Uterus (tissue), 2 donors: ENCODE measurements at regions not wholly inside any gene's neighbourhood (a gene's known extent, or its start where the extent isn't known, plus 50 kb on each side); places are given as distances from the start of the nearest gene placed in this dataset.

ENCODE experiments used
- POLR2A ChIP-seq, 2 donors: fragments of 450-650 bp; IDR thresholded peaks; one replicate each; pipeline ENCODE4 v1.6.1; 2016; ENCODE audit warnings: antibody characterized with exemption in 2 of 2, mild to moderate bottlenecking in 1 of 2, moderate library complexity in 1 of 2
- TF ChIP-seq, protein P1 (sequence below), 4 experiments: fragments of 200-600 bp in 2 of 4; fragments of 450-650 bp in 2 of 4; sonication (generic) in 2 of 4; IDR thresholded peaks; one replicate each; pipeline ENCODE4 v1.5.1; 2016 to 2019; ENCODE audit warnings: antibody characterized with exemption in 4 of 4, mild to moderate bottlenecking in 2 of 4, moderate library complexity in 1 of 4

DNA sequence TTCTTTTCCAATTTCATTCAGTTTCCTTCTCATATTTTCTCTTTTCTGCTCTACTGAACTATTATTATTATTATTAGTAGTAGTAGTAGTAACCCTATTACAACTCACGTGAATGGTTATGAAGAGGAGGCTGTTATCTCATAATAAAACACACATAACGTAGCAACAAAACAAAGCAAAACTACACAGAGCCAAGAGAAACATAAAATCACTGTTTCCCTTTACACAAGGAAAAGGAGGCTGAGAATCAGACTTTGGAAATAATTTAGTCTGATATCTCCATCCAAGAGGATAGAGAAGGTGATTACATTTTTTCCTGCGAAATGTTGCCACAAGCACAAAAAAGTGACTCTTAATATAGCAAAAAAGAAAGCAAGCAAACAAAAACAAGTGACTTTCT is 975.8 kb upstream of the FLRT2 start:
- TF ChIP-seq, protein P1, sequence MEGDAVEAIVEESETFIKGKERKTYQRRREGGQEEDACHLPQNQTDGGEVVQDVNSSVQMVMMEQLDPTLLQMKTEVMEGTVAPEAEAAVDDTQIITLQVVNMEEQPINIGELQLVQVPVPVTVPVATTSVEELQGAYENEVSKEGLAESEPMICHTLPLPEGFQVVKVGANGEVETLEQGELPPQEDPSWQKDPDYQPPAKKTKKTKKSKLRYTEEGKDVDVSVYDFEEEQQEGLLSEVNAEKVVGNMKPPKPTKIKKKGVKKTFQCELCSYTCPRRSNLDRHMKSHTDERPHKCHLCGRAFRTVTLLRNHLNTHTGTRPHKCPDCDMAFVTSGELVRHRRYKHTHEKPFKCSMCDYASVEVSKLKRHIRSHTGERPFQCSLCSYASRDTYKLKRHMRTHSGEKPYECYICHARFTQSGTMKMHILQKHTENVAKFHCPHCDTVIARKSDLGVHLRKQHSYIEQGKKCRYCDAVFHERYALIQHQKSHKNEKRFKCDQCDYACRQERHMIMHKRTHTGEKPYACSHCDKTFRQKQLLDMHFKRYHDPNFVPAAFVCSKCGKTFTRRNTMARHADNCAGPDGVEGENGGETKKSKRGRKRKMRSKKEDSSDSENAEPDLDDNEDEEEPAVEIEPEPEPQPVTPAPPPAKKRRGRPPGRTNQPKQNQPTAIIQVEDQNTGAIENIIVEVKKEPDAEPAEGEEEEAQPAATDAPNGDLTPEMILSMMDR (IDR thresholded peaks at IDR 0.05): no peak
- TF ChIP-seq POLR2A (IDR thresholded peaks at IDR 0.05): no peak
